H1 (cell line): ENCODE measurements at regions not wholly inside any gene's neighbourhood (a gene's known extent, or its start where the extent isn't known, plus 50 kb on each side); places are given as distances from the start of the nearest gene placed in this dataset.
"Not testable (repeated sequence)": the region's sequence is repeated elsewhere in the genome, so short reads cannot be mapped to it uniquely, and the experiment has no call there.

Experiments used
- CTCF ChIA-PET: fragments of 300-600 bp; sonication (Branson Sonifier 250); formaldehyde crosslinking; loops from one replicate; lab custom pipeline; 2021; ENCODE audit not compliant: partially characterized antibody; lab: Charles Lee
- POLR2A ChIA-PET: fragments of 300-600 bp; sonication (Branson Sonifier 250); formaldehyde crosslinking; loops from one replicate; lab custom pipeline; 2021; ENCODE audit warnings: inconsistent platforms; ENCODE audit not compliant: partially characterized antibody; lab: Charles Lee
- DNase-seq, 2 experiments: peaks; one replicate each; pipeline versions ENCODE4 v3.0.0 to v3.0.0-alpha.2; 2010 to 2022; ENCODE audit warnings: low spot score in 2 of 2, low read depth in 1 of 2, mixed read lengths in 1 of 2
- FAIRE-seq: peaks from 2 replicates; lab custom pipeline; 2011; peaks lifted over from hg19 to GRCh38; lab: Jason Lieb, UNC
- H2AFZ ChIP-seq: 2 replicates; pipeline ENCODE4 v1.8.1; 2012; ENCODE audit warnings: low read length, inconsistent platforms
- H2AK5ac ChIP-seq: 2 replicates; pipeline ENCODE4 v1.6.1; 2013; ENCODE audit warnings: low read depth, low read length
- H2BK120ac ChIP-seq: replicated peaks from 2 replicates; pipeline ENCODE3; 2013; ENCODE audit warnings: low read depth, low read length, inconsistent platforms
- H2BK12ac ChIP-seq: 2 replicates; pipeline ENCODE4 v1.6.1; 2013; ENCODE audit warnings: low read depth, low read length
- H2BK15ac ChIP-seq: 2 replicates; pipeline ENCODE4 v1.6.1; 2013; ENCODE audit warnings: low read length
- H2BK20ac ChIP-seq: 2 replicates; pipeline ENCODE4 v1.6.1; 2013; ENCODE audit warnings: low read length
- H2BK5ac ChIP-seq: 2 replicates; pipeline ENCODE4 v1.6.1; 2013; ENCODE audit warnings: low read depth, low read length
- H3K14ac ChIP-seq: 2 replicates; pipeline ENCODE4 v1.6.1; 2013; ENCODE audit warnings: inconsistent platforms; ENCODE audit not compliant: insufficient read length
- H3K18ac ChIP-seq: 2 replicates; pipeline ENCODE4 v1.6.1; 2013; ENCODE audit warnings: low read length; ENCODE audit errors: extremely low read depth
- H3K23ac ChIP-seq: 2 replicates; pipeline ENCODE4 v1.6.1; 2013; ENCODE audit warnings: inconsistent platforms; ENCODE audit not compliant: insufficient read length
- H3K23me2 ChIP-seq: 2 replicates; pipeline ENCODE4 v1.6.1; 2013; ENCODE audit warnings: low read depth, low read length
- H3K27ac ChIP-seq: 2 replicates; pipeline ENCODE4 v1.6.1; 2011; ENCODE audit warnings: low read depth, low read length, inconsistent platforms
- H3K27me3 ChIP-seq, 4 experiments: replicated peaks in 1 of 4; 1 replicate in 1 of 4; 2 replicates in 3 of 4; pipeline versions ENCODE4 v1.6.1 to v1.8.1; 2011 to 2013; ENCODE audit warnings: low read length in 3 of 4, mild to moderate bottlenecking in 3 of 4, inconsistent platforms in 2 of 4, mixed read lengths in 2 of 4, moderate library complexity in 1 of 4; ENCODE audit not compliant: control insufficient read depth in 3 of 4, insufficient read depth in 3 of 4; ENCODE audit errors: extremely low read depth in 1 of 4
- H3K36me3 ChIP-seq, 4 experiments: 2 replicates each; pipeline versions ENCODE4 v1.6.1 to v1.8.1; 2011 to 2013; ENCODE audit warnings: mild to moderate bottlenecking in 4 of 4, low read length in 3 of 4, moderate library complexity in 2 of 4, control low read depth in 1 of 4, inconsistent platforms in 1 of 4; ENCODE audit not compliant: insufficient read depth in 4 of 4, control insufficient read depth in 2 of 4
- H3K4ac ChIP-seq: replicated peaks from 2 replicates; pipeline ENCODE3; 2013; ENCODE audit warnings: low read length, low read depth, mixed read lengths, inconsistent platforms; ENCODE audit not compliant: insufficient read length
- H3K4me1 ChIP-seq, 4 experiments: replicated peaks in 1 of 4; 1 replicate in 1 of 4; 2 replicates in 3 of 4; pipeline versions ENCODE4 v1.6.1 to v1.8.1; 2011 to 2013; ENCODE audit warnings: low read length in 3 of 4, inconsistent platforms in 2 of 4, mixed read lengths in 1 of 4; ENCODE audit not compliant: insufficient read depth in 4 of 4, control insufficient read depth in 3 of 4
- H3K4me2 ChIP-seq, 2 experiments: 2 replicates each; pipeline versions ENCODE4 v1.6.1 to v1.8.1; 2011 to 2013; ENCODE audit warnings: low read depth in 2 of 2, low read length in 2 of 2, control low read depth in 1 of 2, inconsistent platforms in 1 of 2, mild to moderate bottlenecking in 1 of 2; ENCODE audit not compliant: insufficient read depth in 1 of 2
- H3K4me3 ChIP-seq, 4 experiments: fragments of 200-600, 300-600 bp in 1 of 4; sonication (generic), shearing (Covaris generic), sonication (Bioruptor Twin) in 1 of 4; 2 replicates each; pipeline versions ENCODE4 v1.5.1 to v1.8.1; 2011 to 2016; ENCODE audit warnings: low read length in 4 of 4, low read depth in 3 of 4, control low read depth in 2 of 4, inconsistent platforms in 2 of 4, mild to moderate bottlenecking in 2 of 4, mixed read lengths in 1 of 4, moderate library complexity in 1 of 4; ENCODE audit not compliant: insufficient read depth in 2 of 4; ENCODE audit errors: extremely low read depth in 1 of 4
- H3K56ac ChIP-seq: replicated peaks from 2 replicates; pipeline ENCODE3; 2013; ENCODE audit warnings: low read depth, mild to moderate bottlenecking, mixed read lengths, low read length, inconsistent platforms; ENCODE audit not compliant: insufficient read length
- H3K79me1 ChIP-seq: 2 replicates; pipeline ENCODE4 v1.6.1; 2013; ENCODE audit warnings: low read depth, low read length, control low read depth
- H3K79me2 ChIP-seq, 2 experiments: 2 replicates each; pipeline versions ENCODE4 v1.6.1 to v1.8.1; 2012 to 2013; ENCODE audit warnings: low read length in 2 of 2, mild to moderate bottlenecking in 2 of 2, inconsistent platforms in 1 of 2; ENCODE audit not compliant: insufficient read depth in 2 of 2, control insufficient read depth in 1 of 2
- H3K9ac ChIP-seq, 4 experiments: replicated peaks in 1 of 4; 1 replicate in 1 of 4; 2 replicates in 3 of 4; pipeline versions ENCODE4 v1.6.1 to v1.8.1; 2011 to 2013; ENCODE audit warnings: low read depth in 3 of 4, low read length in 3 of 4, control low read depth in 2 of 4, mild to moderate bottlenecking in 2 of 4, moderate library complexity in 2 of 4, inconsistent platforms in 1 of 4; ENCODE audit errors: extremely low read depth in 1 of 4
- H3K9me3 ChIP-seq, 2 experiments: 2 replicates each; pipeline versions ENCODE4 v1.6.1 to v1.8.1; 2012 to 2013; ENCODE audit warnings: mild to moderate bottlenecking in 2 of 2, moderate library complexity in 2 of 2, control low read depth in 1 of 2, inconsistent platforms in 1 of 2, low read depth in 1 of 2, low read length in 1 of 2, mixed read lengths in 1 of 2; ENCODE audit not compliant: insufficient read depth in 2 of 2
- H4K20me1 ChIP-seq, 2 experiments: replicated peaks in 1 of 2; 2 replicates each; pipeline versions ENCODE3 to v1.8.1; 2011 to 2013; ENCODE audit warnings: inconsistent platforms in 2 of 2, low read length in 2 of 2, mild to moderate bottlenecking in 1 of 2; ENCODE audit not compliant: insufficient read depth in 2 of 2, control insufficient read depth in 1 of 2
- H4K5ac ChIP-seq: 2 replicates; pipeline ENCODE4 v1.6.1; 2013; ENCODE audit warnings: low read length, low read depth, mixed read lengths, inconsistent platforms; ENCODE audit not compliant: insufficient read length
- H4K8ac ChIP-seq: 2 replicates; pipeline ENCODE4 v1.8.0; 2013; ENCODE audit warnings: mild to moderate bottlenecking, moderate library complexity, low read length, inconsistent platforms; ENCODE audit not compliant: insufficient read depth; ENCODE audit errors: extremely low read depth
- H4K91ac ChIP-seq: replicated peaks from 2 replicates; pipeline ENCODE3; 2013; ENCODE audit warnings: low read length, mixed read lengths, inconsistent platforms; ENCODE audit not compliant: insufficient read length
- WGBS, 2 experiments: shearing (Covaris generic) in 1 of 2; methylation state at CpG; one replicate each; pipeline versions ENCODE4 v1.1.6 to v1.1.7; 2013 to 2015; ENCODE audit warnings: low lambda C conversion rate in 2 of 2, mixed read lengths in 2 of 2, inconsistent platforms in 1 of 2, low coverage in 1 of 2, missing lambda C conversion rate in 1 of 2; ENCODE audit not compliant: insufficient replicate concordance in 2 of 2, insufficient coverage in 1 of 2, insufficient read length in 1 of 2; ENCODE audit errors: extremely low coverage in 1 of 2, missing lambda C conversion rate in 1 of 2; 5-methylcytosine and 5-hydroxymethylcytosine counted together

DNA sequence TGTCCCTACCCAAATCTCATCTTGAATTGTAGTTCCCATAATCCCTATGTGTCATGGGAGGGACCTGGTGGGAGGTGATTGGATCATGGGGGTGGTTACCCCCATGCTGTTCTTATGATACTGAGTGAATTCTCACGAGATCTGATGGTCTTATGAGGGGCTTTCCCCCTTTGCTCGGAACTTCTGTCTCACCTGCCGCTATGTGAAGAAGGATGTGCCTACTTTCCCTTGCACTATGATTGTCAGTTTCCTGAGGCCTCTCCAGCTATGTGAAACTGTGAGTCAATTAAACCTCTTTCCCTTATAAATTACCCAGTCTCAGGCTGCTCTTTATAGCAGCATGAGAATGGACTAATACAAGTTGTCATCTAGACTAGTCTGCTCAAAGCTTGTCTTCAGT, 241.3 kb upstream of the ZNF608 start:
- FAIRE-seq, CTCF ChIA-PET: not testable (repeated sequence)

More for the DNA sequence above, 241.3 kb upstream of the ZNF608 start:
- H3K4me1 ChIP-seq, H3K23ac ChIP-seq, H3K4me2 ChIP-seq, H3K79me2 ChIP-seq, H3K4me3 ChIP-seq, H2BK5ac ChIP-seq, POLR2A ChIA-PET, H4K8ac ChIP-seq, H3K18ac ChIP-seq, H2AFZ ChIP-seq, H3K79me1 ChIP-seq, H3K9ac ChIP-seq, H3K14ac ChIP-seq, H2BK120ac ChIP-seq, H4K5ac ChIP-seq, H4K20me1 ChIP-seq, H3K4ac ChIP-seq, H3K56ac ChIP-seq, DNase-seq, H3K27ac ChIP-seq, H4K91ac ChIP-seq, H2BK12ac ChIP-seq, H3K27me3 ChIP-seq, H2BK15ac ChIP-seq, H3K23me2 ChIP-seq, H3K36me3 ChIP-seq, H2AK5ac ChIP-seq: not testable (repeated sequence)
- Histone ChIP-seq H3K9me3 (peaks cover 10 to 18% of the 10 kb centered on the region in 2 experiments), H2BK20ac (0 out of 2 replicates have a peak overlapping the region, but pooled peaks have one; percentile 38)
- 95% methylated on average over 3 of the region's 3 CpGs; no CpG with 5 or more reads in 1 of the 2 experiments for WGBS, 2 experiments
